GM20431 (cell line): ENCODE measurements at regions not wholly inside any gene's neighbourhood (a gene's known extent, or its start where the extent isn't known, plus 50 kb on each side); places are given as distances from the start of the nearest gene placed in this dataset.
"Not testable (repeated sequence)": the region's sequence is repeated elsewhere in the genome, so short reads cannot be mapped to it uniquely, and the experiment has no call there.

Source experiments
- in situ Hi-C: fragments of 300-500 bp; cut with MseI, MboI; formaldehyde crosslinking; loops from one replicate; pipeline ENCODE4 v1.15.0; 2020; ENCODE audit warnings: low sequenced_read_pairs; ENCODE audit not compliant: unreplicated experiment

DNA sequence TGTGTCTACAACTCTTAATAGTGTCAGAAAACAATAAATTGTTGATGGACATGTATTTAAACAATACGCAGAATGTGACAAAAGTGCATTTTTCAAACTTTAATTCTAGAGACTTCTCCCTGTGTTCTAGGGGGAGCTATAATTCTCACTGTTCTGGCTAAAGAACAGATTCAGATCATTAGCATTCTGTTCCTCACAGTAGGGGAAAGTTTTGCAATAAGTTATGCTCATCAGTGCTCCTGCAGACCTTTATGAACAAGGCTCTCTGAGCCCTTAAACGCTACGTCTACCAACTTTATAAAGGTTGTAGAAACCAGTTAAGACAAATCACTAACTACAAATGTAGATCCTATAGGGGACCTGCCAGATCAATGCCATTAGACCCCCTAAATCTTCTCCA lies 444.2 kb downstream of the SQOR start:
- in situ Hi-C loops = no loop called here

GRCh38 chr15:46080016-46080415 lies 445.2 kb downstream of the SQOR start:
- in situ Hi-C loops = no loop called here

- in situ Hi-C loops = no loop called here
These were observed 453.9 kb downstream of the SQOR start for GRCh38 chr15:46088486-46089445.

DNA sequence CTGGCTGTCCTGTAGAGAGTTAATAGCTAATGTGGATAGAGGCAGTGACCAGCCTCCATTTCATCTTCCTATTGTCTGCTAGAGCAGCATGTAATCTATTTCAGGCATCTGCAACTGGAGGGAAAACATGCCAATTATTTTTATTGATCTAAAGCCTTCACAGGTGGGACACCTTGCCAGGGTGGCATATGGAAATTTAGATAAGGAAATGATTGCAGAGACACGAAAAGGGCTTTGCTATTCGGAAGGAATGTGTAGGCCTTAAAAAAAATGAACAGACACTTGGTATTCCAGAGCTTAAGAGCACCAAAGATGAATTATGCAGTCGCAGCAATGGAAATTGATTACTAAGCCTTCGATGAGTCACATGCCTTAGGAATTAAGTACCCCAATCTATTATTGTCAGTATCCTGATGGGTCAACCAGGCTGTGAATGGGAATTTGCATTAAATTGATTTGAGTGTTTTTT lies 454.7 kb downstream of the SQOR start:
- in situ Hi-C loops = no loop called here

GRCh38 chr15:46091860-46092450 lies 457.1 kb downstream of the SQOR start:
- in situ Hi-C loops = no loop called here

DNA sequence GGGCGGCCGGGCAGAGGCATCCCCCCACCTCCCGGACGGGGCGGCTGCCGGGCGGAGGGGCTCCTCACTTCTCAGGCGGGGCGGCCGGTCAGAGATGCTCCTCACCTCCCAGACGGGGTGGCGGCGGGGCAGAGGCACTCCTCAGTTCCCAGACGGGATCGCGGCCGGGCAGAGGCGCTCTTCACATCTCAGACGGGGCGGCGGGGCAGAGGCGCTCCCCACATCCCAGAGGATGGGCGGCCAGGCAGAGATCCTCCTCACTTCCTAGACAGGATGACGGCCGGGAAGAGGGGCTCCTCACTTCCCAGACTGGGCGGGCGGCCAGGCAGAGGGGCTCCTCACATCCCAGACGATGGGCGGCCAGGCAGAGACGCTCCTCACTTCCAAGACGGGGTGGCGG lies 463.2 kb downstream of the SQOR start:
- in situ Hi-C loops = not testable (repeated sequence)

DNA sequence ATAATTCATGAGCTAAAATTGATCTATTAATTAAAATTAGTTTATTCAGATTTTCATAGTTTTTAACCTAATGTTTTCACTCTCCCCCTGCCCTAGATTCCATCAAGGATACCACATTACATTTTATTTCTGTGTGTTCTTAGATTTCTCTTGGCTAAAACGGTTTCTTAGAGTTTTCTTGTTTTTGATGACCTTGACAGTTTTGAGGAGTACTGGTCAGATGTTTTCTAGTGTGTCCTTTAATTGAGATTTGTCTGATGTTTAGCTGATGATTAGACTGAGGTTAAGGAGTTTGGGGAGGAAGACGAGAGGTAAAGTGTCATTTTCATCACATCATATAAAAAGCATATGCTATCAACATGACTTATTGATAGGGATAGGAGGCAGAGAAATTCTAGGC lies 475.9 kb downstream of the SQOR start:
- in situ Hi-C loops = no loop called here

DNA sequence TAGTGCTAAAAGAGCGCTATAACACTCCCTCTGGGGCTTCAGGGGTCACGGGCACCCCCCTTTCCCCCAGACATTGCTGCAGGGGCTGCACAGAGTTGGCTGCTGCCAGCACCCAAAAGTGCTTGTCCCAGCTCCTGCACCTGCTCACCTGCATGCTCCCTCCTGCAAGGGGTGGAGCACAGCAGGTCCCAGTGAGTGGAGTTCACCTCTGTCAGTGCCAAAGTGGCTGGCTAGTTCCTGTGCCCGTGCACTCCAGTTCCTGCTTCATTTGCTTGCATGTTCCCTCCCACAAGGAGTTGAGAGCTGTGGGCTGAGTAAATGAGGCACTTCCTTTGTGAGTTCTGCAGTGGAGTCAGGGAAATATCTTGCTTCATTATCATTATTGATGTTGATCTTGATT lies 476.9 kb downstream of the SQOR start:
- in situ Hi-C loops = no loop called here

DNA sequence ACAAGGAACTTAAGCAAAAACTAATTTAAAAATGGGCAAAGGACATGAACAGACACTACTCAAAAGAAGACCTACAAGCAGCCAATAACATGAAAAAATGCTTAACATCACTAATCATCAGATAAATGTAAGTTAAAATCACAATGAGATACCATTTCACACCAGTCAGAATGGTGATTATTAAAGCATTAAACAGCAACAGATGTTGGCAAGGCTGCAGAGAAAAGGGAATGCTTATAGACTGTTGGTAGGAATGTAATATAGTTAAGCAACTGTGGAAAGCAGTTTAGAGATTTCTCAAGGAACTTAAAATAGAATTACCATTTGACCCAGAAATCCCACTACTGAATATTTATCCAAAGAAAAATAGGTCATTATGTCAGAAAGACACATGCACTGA lies 482.2 kb downstream of the SQOR start:
- in situ Hi-C loops = no loop called here

DNA sequence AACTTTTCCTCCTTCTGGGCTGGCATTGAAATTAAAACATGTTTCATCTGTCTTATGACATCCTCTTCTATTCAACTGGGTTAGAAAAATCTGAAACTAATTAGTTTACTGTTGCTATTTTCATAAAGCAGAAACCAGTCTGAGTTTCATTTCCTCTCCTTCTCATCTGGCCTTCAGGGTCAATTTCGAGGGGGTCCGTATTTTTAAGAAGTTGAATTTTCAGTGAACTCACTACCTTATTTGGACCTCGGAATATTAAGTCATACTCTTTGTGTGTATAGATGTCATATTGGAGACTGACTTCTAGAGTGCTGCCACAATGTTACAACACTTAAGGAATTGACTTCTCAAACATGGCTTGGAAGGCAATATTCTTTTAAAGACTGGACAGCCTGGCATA lies 485.9 kb downstream of the SQOR start:
- in situ Hi-C loops = no loop called here

DNA sequence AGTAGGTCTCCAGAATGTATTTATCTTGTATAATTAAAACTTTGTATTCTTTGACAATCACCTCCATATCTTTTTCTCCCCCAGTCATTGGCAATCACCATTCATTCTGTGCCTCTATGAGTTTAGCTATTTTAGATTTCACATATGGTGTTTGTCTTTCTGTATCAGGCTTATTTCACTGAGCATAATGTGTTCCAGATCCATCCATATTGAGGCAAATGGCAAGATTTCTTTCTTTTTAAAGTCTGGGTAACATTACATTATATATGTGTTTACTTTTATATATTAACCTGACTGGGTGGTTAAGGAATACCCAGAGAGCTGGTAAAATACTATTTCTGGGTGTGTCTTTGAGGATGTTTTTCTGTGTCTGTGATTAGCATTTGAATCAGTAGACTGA lies 486.6 kb downstream of the SQOR start:
- in situ Hi-C loops = no loop called here

DNA sequence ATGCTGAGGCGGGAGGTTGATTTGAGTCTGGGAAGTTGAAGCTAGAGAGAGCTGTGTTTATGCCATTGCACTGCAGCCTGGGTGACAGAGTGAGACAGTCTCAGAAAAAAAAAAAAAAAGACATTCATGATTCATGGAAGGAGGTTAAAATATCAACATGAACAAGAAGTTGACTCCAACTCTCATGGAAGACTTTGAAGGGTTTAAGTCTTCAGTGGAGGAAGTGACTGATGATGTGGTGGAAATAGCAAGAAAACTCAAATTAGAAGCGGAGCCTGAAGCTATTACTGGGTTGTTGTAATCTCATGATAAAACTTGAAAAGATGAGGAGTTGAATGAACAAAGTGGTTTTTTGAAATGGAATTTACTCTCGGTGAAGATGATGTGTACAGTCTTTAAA lies 491.8 kb downstream of the SQOR start:
- in situ Hi-C loops = no loop called here

DNA sequence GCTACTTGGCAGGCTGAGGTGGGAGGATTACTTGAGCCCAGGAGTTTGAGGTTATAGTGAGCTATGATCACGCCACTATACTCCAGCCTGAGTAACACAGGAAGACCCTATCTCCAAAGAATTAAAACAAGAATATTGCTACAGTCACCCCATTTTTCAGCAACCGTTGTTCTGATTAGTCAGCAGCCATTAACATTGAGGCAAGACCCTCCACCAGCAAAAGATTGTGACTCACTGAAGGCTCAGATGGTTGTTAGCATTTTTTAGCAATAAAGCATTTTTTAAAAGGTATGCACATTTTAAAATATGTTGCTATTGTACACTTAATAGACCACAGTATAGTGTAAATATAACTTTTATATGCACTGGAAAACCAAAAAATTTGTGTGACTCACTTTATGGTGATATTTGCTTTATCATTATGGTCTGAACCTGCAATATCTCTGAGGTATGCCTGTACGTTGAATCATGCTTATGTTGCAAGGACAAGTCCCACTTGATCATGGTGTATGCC lies 492.6 kb downstream of the SQOR start:
- in situ Hi-C loops = no loop called here

DNA sequence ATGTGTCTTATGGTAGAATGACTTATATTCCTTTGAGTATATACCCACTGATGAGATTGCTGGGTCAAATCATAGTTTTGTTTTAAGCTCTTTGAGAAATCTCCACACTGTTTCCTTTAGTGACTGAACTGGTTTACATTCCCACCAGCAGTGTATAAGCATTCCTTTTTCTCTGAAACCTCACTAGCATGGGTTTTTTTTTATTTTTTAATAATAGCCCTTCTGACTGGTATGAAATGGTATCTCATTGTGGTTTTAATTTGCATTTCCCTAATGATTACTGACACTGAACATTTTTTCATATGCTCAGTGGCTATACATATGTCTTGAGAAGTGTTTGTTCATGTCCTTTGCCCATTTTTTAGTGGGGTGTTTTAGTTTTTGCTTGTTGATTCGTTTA lies 494.3 kb downstream of the SQOR start:
- in situ Hi-C loops = no loop called here

DNA sequence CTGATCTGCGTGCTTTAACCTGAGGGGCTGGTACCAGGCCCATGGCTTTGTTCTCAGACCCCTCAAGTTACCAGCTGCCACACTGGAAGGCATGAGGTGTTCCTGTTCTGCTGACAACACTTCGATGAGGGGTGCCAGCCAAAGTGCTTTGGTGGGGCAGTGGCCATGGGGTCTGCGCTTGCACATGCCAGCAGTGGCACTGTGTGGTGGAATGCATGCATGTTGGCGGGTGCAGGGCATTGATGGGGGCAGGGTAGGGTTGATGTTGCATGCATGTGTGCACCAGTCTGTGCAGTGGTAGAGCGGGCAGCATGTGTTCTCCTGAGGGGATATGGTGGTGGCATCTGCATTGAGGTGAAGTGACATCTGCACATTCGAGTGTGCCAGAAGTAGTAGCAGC lies 497.0 kb downstream of the SQOR start:
- in situ Hi-C loops = no loop called here

GRCh38 chr15:46137443-46137842 lies 502.6 kb downstream of the SQOR start:
- in situ Hi-C loops = no loop called here

DNA sequence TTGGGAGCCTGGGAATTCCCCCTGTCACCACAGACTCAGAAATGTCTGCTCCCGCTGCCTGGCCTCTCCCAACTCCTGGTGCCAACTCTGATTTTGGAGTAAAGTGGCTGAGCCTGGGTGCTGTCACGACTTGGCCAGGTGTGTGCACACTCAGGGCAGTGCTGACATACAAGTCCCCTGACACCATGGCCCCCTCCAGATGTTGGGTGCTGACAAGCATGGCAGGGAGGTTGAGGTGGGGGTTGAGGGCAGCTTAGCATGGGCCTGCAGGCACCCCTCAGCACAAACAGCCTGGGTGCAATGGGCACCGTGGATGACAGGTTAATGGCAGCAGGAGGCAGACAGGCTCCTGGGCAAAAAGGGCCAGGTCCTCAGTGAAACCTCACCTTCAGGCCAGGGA lies 511.2 kb downstream of the SQOR start:
- in situ Hi-C loops = no loop called here

DNA sequence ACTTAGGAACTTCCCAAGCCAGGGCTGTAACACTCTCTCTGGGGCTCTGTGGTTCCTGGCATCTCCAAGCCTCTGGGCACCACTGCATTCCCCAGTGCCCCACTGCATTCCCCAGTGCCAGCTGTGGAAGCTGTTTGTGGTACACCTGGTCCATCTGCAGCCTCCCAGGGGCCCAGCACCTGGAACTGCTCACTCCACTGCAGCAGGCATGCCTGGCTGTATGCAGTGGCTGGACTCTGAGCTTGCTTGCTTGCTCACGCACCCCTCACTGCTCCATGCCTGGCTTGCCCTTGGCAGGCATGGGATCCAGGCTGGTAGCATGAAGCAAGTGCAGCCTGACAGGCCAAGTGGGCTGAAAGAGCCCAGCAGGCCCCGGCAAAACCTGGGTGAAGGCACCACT lies 512.1 kb downstream of the SQOR start:
- in situ Hi-C loops = no loop called here

DNA sequence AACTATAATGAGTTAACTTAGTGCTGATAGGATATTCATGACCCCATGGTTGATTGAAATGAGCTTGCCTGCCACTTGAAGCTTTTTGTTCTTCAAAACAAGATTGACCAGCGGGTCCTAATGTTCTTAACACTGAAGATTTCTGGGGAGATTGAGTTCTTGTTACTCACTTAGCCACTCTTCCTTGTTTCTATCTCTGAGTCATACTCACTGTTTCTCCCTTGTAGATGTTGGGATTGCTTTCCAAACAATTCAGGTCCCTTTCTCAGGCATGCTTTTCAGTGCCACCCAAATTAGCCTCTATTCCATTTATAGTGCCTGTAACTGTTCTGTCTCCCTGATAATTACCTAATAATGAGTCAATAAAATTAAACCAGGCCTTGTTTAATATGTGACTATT lies 517.0 kb downstream of the SQOR start:
- in situ Hi-C loops = no loop called here

GRCh38 chr15:46166750-46167149 lies 531.9 kb downstream of the SQOR start:
- in situ Hi-C loops = no loop called here

GRCh38 chr15:46170326-46170725 lies 535.5 kb downstream of the SQOR start:
- in situ Hi-C loops = no loop called here
